Subcutaneous abdominal adipose tissue (tissue), 5 donors: ENCODE measurements at regions not wholly inside any gene's neighbourhood (a gene's known extent, or its start where the extent isn't known, plus 50 kb on each side); places are given as distances from the start of the nearest gene placed in this dataset.

Source experiments
- H3K27ac ChIP-seq: one replicate; pipeline ENCODE4 v1.7.0; 2013; ENCODE audit warnings: low read depth, mild to moderate bottlenecking, inconsistent platforms, low read length, moderate library complexity
- H3K27me3 ChIP-seq, 5 donors: one replicate each; pipeline ENCODE4 v1.7.0; 2013; ENCODE audit warnings: low read length in 5 of 5, inconsistent platforms in 1 of 5; ENCODE audit not compliant: control insufficient read depth in 5 of 5, insufficient read depth in 4 of 5
- H3K36me3 ChIP-seq, 5 donors: one replicate each; pipeline ENCODE4 v1.7.0; 2013; ENCODE audit warnings: low read length in 5 of 5; ENCODE audit not compliant: control insufficient read depth in 5 of 5, insufficient read depth in 5 of 5
- H3K4me1 ChIP-seq, 5 donors: one replicate each; pipeline ENCODE4 v1.7.0; 2013; ENCODE audit warnings: low read length in 5 of 5, mild to moderate bottlenecking in 3 of 5, moderate library complexity in 1 of 5; ENCODE audit not compliant: control insufficient read depth in 5 of 5, insufficient read depth in 5 of 5
- H3K4me3 ChIP-seq, 5 donors: one replicate each; pipeline ENCODE4 v1.7.0; 2013; ENCODE audit warnings: low read length in 5 of 5, low read depth in 1 of 5
- H3K9ac ChIP-seq, 5 donors: one replicate each; pipeline ENCODE4 v1.7.0; 2013; ENCODE audit warnings: low read length in 5 of 5, mild to moderate bottlenecking in 4 of 5, moderate library complexity in 3 of 5
- H3K9me3 ChIP-seq, 5 donors: one replicate each; pipeline ENCODE4 v1.7.0; 2013; ENCODE audit warnings: low read length in 5 of 5; ENCODE audit not compliant: control insufficient read depth in 5 of 5
- donor health status: healthy.
- donor health status: healthy.
- donor health status: healthy.
- donor health status: healthy.
- donor health status: healthy.

GRCh38 chr14:58712357-58712756 is 74.6 kb downstream of the DACT1 start:
- Histone ChIP-seq H3K27me3 (no peaks in the 10 kb centered on the region), H3K4me1 (peaks cover 0 to 8% (median 0%) of the 10 kb centered on the region in 5 donors), H3K4me3 (no peak overlapping the region), H3K27ac (no peak overlapping the region), H3K9me3 (no peaks in the 10 kb centered on the region), H3K9ac (no peak overlapping the region), H3K36me3 (no peaks in the 10 kb centered on the region)

- H3K4me3 ChIP-seq: no peak overlapping the region
- H3K27ac ChIP-seq: no peak overlapping the region
- no peak overlapping the region for H3K9ac ChIP-seq
- H3K27me3 ChIP-seq: no peaks in the 10 kb centered on the region
- no peaks in the 10 kb centered on the region for H3K9me3 ChIP-seq
- peaks cover 0 to 8% (median 0%) of the 10 kb centered on the region in 5 donors for H3K4me1 ChIP-seq
- H3K36me3 ChIP-seq: no peaks in the 10 kb centered on the region
These were observed 75.9 kb downstream of the DACT1 start for GRCh38 chr14:58713677-58714076.

- Histone ChIP-seq H3K36me3 (no peaks in the 10 kb centered on the region), H3K9me3 (no peaks in the 10 kb centered on the region), H3K4me1 (peaks cover 0 to 8% (median 0%) of the 10 kb centered on the region in 5 donors), H3K27me3 (no peaks in the 10 kb centered on the region), H3K27ac (no peak overlapping the region), H3K9ac (no peak overlapping the region), H3K4me3 (peak overlapping the region in 1 of 5 donors; percentile 11)
These were observed 78.9 kb downstream of the DACT1 start for GRCh38 chr14:58716706-58717105.

- no peak overlapping the region for H3K9ac ChIP-seq
- no peak overlapping the region for H3K4me3 ChIP-seq
- H3K36me3 ChIP-seq: no peaks in the 10 kb centered on the region
- no peak overlapping the region for H3K27ac ChIP-seq
- H3K9me3 ChIP-seq: no peaks in the 10 kb centered on the region
- H3K4me1 ChIP-seq: peaks cover 0 to 8% (median 0%) of the 10 kb centered on the region in 5 donors
- no peaks in the 10 kb centered on the region for H3K27me3 ChIP-seq
These were observed 79.4 kb downstream of the DACT1 start for GRCh38 chr14:58717211-58717610.

GRCh38 chr14:58717813-58718212 is 80.1 kb downstream of the DACT1 start:
- Histone ChIP-seq H3K9me3 (no peaks in the 10 kb centered on the region), H3K27ac (no peak overlapping the region), H3K4me1 (peaks cover 0 to 8% (median 0%) of the 10 kb centered on the region in 5 donors)

GRCh38 chr14:58718226-58719205 is 80.8 kb downstream of the DACT1 start:
- H3K4me1 ChIP-seq: peaks cover 0 to 8% (median 0%) of the 10 kb centered on the region in 5 donors
- no peak overlapping the region for H3K27ac ChIP-seq
- no peak overlapping the region for H3K4me3 ChIP-seq
- no peak overlapping the region for H3K9ac ChIP-seq
- H3K27me3 ChIP-seq: no peaks in the 10 kb centered on the region
- H3K9me3 ChIP-seq: no peaks in the 10 kb centered on the region
- H3K36me3 ChIP-seq: no peaks in the 10 kb centered on the region

More at GRCh38 chr14:58717813-58718212, 80.1 kb downstream of the DACT1 start:
- Histone ChIP-seq H3K9ac (no peak overlapping the region), H3K27me3 (no peaks in the 10 kb centered on the region), H3K4me3 (no peak overlapping the region), H3K36me3 (no peaks in the 10 kb centered on the region)

GRCh38 chr14:58721723-58722122 is 84.0 kb downstream of the DACT1 start:
- Histone ChIP-seq H3K36me3 (no peaks in the 10 kb centered on the region), H3K27me3 (no peaks in the 10 kb centered on the region), H3K4me1 (peaks cover 0 to 5% (median 0%) of the 10 kb centered on the region in 5 donors), H3K27ac (no peak overlapping the region), H3K4me3 (no peak overlapping the region), H3K9me3 (no peaks in the 10 kb centered on the region), H3K9ac (no peak overlapping the region)

GRCh38 chr14:58722441-58722840 is 84.7 kb downstream of the DACT1 start:
- no peak overlapping the region for H3K4me3 ChIP-seq
- no peak overlapping the region for H3K9ac ChIP-seq
- no peak overlapping the region for H3K27ac ChIP-seq
- H3K27me3 ChIP-seq: no peaks in the 10 kb centered on the region
- H3K4me1 ChIP-seq: no peaks in the 10 kb centered on the region
- no peaks in the 10 kb centered on the region for H3K9me3 ChIP-seq
- H3K36me3 ChIP-seq: no peaks in the 10 kb centered on the region

- Histone ChIP-seq H3K9ac (no peak overlapping the region), H3K27ac (no peak overlapping the region), H3K36me3 (no peaks in the 10 kb centered on the region), H3K4me3 (no peak overlapping the region), H3K4me1 (no peaks in the 10 kb centered on the region), H3K9me3 (no peaks in the 10 kb centered on the region), H3K27me3 (no peaks in the 10 kb centered on the region)
These were observed 86.4 kb downstream of the DACT1 start for GRCh38 chr14:58724206-58724605.

GRCh38 chr14:58724702-58725101 is 86.9 kb downstream of the DACT1 start:
- Histone ChIP-seq H3K4me3 (no peak overlapping the region), H3K27ac (no peak overlapping the region), H3K4me1 (no peaks in the 10 kb centered on the region), H3K36me3 (no peaks in the 10 kb centered on the region), H3K27me3 (no peaks in the 10 kb centered on the region), H3K9ac (no peak overlapping the region), H3K9me3 (no peaks in the 10 kb centered on the region)
